ENCODE measurements at regions not wholly inside any gene's neighbourhood (a gene's known extent, or its start where the extent isn't known, plus 50 kb on each side); places are given as distances from the start of the nearest gene placed in this dataset.

DNA sequence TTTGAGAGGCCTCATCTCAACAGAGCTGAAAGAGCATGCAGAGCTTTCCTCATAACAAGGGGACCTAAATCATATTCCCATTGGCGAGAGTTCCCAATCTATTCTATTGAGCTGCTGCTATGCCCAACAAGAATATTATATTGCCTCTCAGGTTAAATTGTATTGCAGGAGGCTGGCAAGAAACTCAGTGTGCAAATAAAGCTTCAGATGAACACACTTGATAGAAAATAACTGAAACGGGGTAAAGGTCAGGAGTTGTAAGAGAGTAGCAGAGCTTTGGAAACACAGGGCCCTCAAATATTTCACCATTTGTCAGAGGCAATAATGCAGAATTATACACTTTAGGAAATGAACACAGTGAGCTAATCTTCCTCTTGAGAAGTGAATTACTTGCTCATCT, 364.3 kb upstream of the SPTLC3 start:
- DNase-seq = no peak

DNA sequence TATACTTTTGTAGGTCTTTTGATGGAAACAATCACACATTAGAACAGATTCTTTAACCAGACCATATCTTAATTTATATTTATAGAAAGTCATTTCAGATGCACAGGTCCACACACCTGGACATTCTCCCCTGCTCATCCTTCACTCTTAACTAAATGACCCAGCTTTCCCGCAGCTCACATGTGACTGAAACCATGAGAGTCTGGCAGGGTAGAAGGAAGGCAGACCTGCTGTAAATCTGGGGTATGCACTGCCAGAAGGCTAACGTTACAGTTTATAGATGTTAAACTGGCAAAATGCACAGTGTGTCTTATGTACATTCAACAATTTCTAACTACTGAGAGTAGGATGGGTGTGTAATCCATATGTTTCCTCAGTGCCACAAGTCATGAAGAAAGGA, 359.5 kb upstream of the SPTLC3 start:
- DNase-seq = no peak

GRCh38 chr20:12653642-12654041, 355.1 kb upstream of the SPTLC3 start:
- DNase-seq = no peak

DNA sequence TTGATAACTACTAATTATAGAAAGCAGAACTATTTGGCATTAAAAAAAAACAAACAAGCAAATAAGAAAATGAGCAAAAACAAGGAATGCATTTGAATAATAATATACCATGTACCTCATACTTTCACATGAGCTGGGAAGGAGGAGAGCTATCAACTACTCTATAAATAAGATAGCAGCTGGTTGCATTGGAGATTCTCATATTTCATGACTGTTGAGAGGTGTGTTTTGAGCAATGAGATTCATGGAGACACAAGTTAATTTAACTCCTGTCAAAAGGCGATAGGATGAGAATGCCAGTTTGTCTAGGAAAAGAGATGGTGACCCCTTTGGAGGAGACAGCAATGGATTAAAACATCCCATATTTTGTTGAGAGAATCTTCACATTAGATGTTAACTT, 348.8 kb upstream of the SPTLC3 start:
- DNase-seq = no peak

GRCh38 chr20:12660918-12661317, 347.9 kb upstream of the SPTLC3 start:
- no peak for DNase-seq

- no peak for DNase-seq
These were observed 338.5 kb upstream of the SPTLC3 start for GRCh38 chr20:12670301-12670700.

DNA sequence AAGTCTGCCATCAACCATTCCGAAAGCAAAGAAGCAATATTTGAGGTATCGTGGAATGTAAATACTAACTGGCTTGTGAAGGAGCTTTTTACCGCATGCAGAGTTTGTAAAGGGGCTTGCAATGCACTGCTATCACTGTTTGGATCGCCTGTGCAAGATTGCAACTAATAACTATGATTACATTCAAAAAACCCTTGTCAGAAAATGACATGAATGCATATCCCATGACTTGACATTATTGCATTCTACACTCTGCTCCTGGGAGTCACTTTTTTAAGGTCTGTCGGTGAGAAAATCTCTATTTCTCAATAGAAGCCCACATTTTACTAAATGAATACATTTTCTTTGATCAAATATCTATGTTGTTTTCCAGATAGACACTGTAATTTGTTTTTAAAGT, 335.4 kb upstream of the SPTLC3 start:
- DNase-seq = no peak

GRCh38 chr20:12677925-12678324, 330.8 kb upstream of the SPTLC3 start:
- DNase-seq = no peak

DNA sequence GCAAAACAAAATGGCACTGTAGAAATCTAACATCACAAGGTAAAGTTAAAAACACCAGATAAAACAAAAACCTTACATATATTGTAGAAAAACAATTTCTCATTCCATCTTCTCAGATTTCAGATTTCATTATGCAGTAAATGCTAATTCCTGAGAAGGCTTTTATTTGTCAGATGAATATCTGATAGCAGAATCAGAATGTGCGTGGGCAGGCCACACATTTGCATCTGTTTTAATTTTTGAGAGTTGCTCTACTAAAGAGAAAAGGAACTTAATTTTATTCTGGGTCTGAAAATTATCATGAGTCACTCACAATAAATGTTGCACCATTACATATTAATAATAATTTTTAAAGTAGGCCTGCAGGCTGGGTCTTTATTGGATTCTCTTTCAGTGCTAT, 329.3 kb upstream of the SPTLC3 start:
- peak in 1 of 58 donors; percentile 3 for DNase-seq

DNA sequence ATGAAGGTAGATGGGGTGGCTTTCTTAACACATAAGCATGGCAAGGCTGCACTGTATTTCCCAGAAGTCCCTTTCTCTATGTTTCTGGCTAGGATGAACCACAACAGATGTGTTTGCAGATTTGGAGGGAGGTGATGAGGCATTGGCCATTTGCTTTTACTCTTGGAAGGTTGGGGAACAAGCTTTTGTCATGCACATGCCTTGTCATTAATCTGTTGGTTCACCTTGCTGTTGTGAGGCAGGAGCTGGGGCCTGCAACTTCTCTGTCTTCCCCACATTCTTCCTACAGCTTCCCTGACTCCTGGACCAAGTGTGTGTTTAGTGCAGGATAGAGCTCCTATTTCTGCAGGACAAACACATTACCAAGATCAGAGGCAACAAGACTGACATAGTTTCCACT, 326.2 kb upstream of the SPTLC3 start:
- no peak for DNase-seq

DNA sequence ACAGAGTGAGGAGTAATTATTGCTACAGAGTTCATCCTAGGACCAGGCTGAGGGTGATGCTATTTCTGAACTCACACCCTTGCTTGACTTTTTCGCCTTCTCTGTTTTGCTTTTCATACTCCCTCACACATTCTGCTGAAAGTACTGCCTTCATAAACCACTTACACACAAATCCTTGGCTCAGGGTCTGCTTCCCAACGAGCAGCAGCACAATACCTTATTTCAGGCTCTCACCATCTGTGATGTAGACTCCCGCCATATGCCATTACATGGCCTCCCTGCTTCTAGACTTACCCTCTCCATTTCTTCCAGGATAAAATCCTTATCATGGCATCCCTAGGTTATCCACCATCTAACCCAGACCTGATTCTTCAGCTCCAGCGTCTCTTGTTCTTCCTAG, 321.3 kb upstream of the SPTLC3 start:
- peak in 13 of 58 donors; percentile 0 to 39 (median 13) for DNase-seq

DNA sequence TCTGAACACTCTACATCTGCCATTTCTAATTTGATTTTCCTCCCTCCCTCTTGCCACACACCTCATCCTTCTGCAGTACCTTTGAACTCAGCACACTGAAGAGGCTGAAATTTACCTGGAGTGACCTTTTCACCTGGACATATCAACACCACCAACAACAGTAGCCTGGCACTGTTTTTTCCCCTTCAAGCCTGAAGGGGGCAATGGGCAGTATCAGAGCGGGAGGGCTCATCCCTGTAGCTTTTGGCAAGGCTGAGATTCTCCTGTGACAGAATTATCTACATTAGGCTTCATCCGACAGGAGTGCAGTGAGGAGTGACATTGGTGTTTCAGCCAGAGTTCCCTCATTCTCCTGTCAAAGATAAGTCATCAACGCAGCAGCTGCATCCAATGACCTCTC, 312.8 kb upstream of the SPTLC3 start:
- DNase-seq = no peak

GRCh38 chr20:12698817-12699216, 310.0 kb upstream of the SPTLC3 start:
- no peak for DNase-seq

GRCh38 chr20:12699374-12700228, 309.2 kb upstream of the SPTLC3 start:
- DNase-seq = peak in 1 of 58 donors; percentile 0

DNA sequence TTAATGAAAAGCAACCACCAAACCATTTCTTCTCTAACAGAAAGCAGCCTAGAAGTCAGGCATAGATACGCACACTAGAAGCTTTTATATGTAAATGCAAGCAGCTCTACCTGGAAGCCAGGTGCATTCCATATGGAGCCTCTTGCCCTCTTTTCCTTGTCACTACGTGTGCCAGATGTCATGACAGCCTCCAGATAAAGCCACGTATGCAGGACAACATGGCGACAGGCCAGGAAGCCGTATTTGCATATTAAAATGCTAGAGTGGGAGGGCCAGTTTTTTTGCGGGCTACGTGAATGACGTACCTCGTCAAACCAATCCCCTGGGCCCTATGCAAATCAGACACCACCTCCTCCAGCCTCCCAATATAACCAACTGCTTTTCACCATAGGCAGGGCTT, 308.1 kb upstream of the SPTLC3 start:
- DNase-seq = no peak

GRCh38 chr20:12702312-12702711, 306.5 kb upstream of the SPTLC3 start:
- DNase-seq = no peak

DNA sequence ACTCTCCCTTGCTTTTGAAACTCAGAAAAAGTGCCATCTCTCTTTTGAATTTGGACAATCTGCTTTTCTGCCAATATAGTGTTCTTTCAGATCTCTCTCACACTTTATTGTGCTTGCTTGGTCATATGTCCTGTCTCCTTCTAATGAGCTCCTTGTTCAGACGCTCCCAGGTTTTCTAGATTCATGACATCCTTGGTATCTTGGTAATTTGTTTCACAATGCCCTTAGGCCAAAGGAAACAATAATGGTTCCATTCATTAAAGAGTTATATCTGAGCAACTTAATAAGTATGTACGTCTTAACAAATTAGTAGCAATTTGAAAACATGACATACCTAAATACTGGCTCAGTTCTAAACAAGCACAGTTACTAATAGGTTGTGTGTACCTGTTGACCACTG, 293.4 kb upstream of the SPTLC3 start:
- DNase-seq = no peak

DNA sequence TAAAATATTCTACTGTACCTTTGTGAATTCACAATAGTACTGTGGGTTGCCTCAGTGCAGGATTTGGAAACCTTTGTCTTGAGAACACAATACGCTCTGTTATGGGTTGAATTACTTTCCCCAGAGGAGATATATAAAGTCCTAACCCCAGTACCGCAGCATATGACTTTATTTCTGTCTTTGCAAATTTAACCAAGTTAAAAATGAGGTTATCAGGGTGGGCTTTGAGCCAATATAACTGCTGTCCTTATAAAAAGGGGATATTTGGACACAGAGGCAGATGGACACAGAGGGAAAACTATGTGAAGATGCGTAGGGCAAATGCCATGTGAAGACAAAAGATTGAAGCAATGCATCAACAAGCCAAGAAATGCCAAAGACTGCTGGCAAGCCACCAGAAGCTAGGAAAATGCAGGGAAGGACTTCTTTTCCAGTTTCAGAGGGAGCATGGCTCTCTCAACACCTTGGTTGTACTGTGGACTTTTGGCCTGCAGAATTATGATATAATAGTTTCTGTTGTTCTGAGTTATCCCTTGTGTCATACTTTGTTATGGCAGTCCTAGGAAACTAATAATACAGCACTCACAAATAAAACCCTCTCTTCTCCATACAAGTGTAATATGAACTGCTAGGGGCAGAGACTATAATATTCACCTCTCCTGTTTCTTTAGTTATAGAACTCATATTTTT, 292.6 kb upstream of the SPTLC3 start:
- DNase-seq = no peak

DNA sequence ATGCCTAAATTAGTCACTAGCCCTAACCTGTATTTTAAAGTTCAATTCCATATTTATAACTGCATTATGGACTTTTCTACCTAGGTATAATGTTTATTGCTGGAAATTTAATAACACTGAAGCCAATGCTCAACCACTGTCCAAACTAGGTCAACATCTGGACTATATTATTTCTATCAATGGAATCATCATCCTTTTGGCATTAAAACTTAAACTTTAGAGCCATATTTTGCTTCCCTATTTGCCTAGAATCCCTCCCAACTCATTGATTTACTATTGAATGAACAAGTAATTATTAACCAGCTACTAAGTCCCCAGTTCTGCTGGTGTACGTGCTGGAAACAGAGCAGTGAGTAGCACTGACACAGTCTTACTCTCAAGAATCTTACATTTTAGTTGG, 291.7 kb upstream of the SPTLC3 start:
- DNase-seq = no peak

DNA sequence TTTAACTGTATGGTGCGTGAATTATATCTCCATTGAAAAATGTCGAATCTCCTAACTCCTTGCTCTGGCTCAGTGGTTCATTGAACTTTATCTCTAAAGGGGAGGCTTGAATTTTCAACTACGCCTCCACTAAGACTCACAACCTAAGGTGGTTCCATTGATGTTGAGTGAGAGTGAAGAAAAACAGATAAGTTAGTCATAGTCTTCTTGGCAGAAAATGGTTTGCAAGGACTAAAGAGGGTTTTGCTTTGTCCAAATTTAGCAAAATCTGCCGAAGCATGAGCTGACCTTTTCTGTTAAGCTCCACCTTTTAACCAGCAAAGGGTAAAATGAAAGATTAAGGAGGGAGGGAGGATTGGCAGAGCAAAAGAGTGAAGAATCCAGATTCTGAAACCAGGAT, 290.2 kb upstream of the SPTLC3 start:
- no peak for DNase-seq

- DNase-seq = no peak
These were observed 287.1 kb upstream of the SPTLC3 start for GRCh38 chr20:12721636-12722035.

DNA sequence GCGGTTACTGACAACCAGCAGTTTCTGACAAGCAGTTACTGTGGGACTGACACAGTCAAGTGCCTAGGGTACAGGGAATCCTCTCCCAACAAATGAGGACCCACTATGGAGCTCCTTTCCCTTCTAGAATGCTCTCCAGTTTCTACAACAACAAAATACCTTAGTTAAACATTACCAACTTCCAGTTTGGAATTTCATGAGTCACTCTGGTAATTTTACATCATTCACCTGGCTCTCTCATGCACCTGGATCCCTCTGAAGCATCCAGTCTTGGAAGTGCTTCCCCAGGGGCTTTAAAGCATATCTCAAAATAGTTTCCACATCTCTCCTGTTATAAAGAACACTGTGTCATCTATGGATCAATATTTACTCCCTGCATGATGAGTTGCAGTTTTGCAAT, 286.7 kb upstream of the SPTLC3 start:
- DNase-seq = no peak

DNA sequence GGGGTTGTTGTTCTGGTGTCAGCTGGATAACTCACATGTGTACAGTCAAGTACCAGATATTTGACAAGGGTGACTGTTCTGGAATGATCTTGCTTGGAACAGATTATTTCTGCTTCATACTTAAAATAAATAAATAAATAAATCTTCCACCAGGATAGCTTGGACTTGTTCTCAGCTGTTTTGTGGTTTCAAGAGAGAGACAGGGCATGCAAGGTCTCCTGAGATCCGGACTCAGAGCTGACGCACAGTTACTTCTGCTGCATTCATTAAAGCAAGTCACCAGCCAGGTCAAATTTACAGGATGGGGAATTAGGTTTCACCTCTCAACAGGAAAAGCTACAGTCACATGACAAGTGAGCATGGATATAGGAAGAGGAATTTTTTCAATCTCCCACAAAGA, 285.0 kb upstream of the SPTLC3 start:
- no peak for DNase-seq

Data from anterior cingulate cortex (tissue), 58 donors.